Retinal pigment epithelial cell (primary cell): ENCODE measurements at regions not wholly inside any gene's neighbourhood (a gene's known extent, or its start where the extent isn't known, plus 50 kb on each side); places are given as distances from the start of the nearest gene placed in this dataset.
A peak's percentile ranks its signal among the peaks of the same experiment; 100 is the strongest.

ENCODE experiments used
- DNase-seq: peaks from one replicate; pipeline ENCODE4 v3.0.0-alpha.2; 2010; ENCODE audit warnings: low read depth
- H3K4me3 ChIP-seq: 2 replicates; pipeline ENCODE4 v1.5.1; 2011; ENCODE audit warnings: mild to moderate bottlenecking, low read length, control low read depth, moderate library complexity
- CTCF ChIP-seq: conservative IDR thresholded peaks from 2 replicates; pipeline ENCODE4 v1.5.1; 2011; ENCODE audit warnings: low read depth, low read length, control low read depth, inconsistent platforms

GRCh38 chr3:188041895-188042294 is 112.1 kb upstream of the LPP start:
- DNase-seq: no peak
- TF ChIP-seq CTCF: no peak
- no peak overlapping the region for H3K4me3 ChIP-seq

GRCh38 chr3:188042466-188042865 is 111.5 kb upstream of the LPP start:
- no peak for DNase-seq
- TF ChIP-seq CTCF: no peak
- no peak overlapping the region for H3K4me3 ChIP-seq

GRCh38 chr3:188043891-188044290 is 110.1 kb upstream of the LPP start:
- DNase-seq: peak; percentile 70
- no peak overlapping the region for H3K4me3 ChIP-seq
- no peak for TF ChIP-seq CTCF

- no peak overlapping the region for H3K4me3 ChIP-seq
- peak; percentile 90 for DNase-seq
- TF ChIP-seq CTCF: no peak
These were observed 107.3 kb upstream of the LPP start for GRCh38 chr3:188046561-188047211.

- DNase-seq: no peak
- TF ChIP-seq CTCF: no peak
- no peak overlapping the region for H3K4me3 ChIP-seq
These were observed 106.4 kb upstream of the LPP start for GRCh38 chr3:188047536-188047935.

- no peak overlapping the region for H3K4me3 ChIP-seq
- no peak for DNase-seq
- TF ChIP-seq CTCF: no peak
These were observed 104.1 kb upstream of the LPP start for GRCh38 chr3:188049606-188050530.

- no peak overlapping the region for H3K4me3 ChIP-seq
- peak; percentile 51 for DNase-seq
- no peak for TF ChIP-seq CTCF
These were observed 102.2 kb upstream of the LPP start for GRCh38 chr3:188051801-188052168.
